ENCODE measurements at regions not wholly inside any gene's neighbourhood (a gene's known extent, or its start where the extent isn't known, plus 50 kb on each side); places are given as distances from the start of the nearest gene placed in this dataset.

DNA sequence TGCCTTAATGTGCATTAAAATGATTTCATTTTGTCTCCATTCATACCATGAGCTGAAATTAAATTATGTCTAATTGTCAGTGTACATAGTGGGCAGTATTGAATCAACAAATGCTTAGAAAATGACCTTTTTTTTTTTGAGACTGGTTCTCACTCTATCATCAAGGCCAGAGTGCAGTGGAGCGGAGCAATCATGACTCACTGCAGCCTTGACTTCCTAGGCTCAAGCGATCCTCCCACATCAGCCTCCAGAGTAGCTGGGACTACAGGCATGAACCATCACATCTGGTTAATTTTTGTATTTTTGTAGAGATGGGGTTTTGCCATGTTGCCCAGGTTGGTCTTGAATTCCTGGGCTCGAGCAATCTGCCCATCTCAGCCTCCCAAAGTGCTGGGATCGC lies 117.0 kb upstream of the BLID start:
- no peak for FAIRE-seq
- Histone ChIP-seq H3K14ac (ENCODE audit: insufficient read length) (no peak overlapping the region), H2BK20ac (ENCODE audit: low read length) (no peak overlapping the region; the same call in 1 of the 2 replicates), H2AK5ac (ENCODE audit: low read depth, low read length) (no peak overlapping the region), H3K56ac (replicated peaks; ENCODE audit: insufficient read length, low read depth, low read length) (no peak overlapping the region), H3K9me3 (ENCODE audit: insufficient read depth in 2 of 2, low read depth in 1 of 2, low read length in 1 of 2) (no peaks in the 10 kb centered on the region), H3K23ac (ENCODE audit: insufficient read length) (no peak overlapping the region), H3K27ac (ENCODE audit: low read depth, low read length) (no peak overlapping the region), H3K36me3 (ENCODE audit: control insufficient read depth in 2 of 4, insufficient read depth in 4 of 4, low read length in 3 of 4) (no peaks in the 10 kb centered on the region), H4K5ac (ENCODE audit: insufficient read length, low read depth, low read length) (no peak overlapping the region), H2BK120ac (replicated peaks; ENCODE audit: low read depth, low read length) (no peak overlapping the region), H3K9ac (replicated peaks in 1 of 4; ENCODE audit: extremely low read depth in 1 of 4, low read depth in 3 of 4, low read length in 3 of 4) (no peak overlapping the region), H2BK5ac (ENCODE audit: low read depth, low read length) (no peak overlapping the region), H3K27me3 (replicated peaks in 1 of 4; ENCODE audit: control insufficient read depth in 3 of 4, extremely low read depth in 1 of 4, insufficient read depth in 3 of 4, low read length in 3 of 4) (no peaks in the 10 kb centered on the region), H3K4me3 (ENCODE audit: extremely low read depth in 1 of 4, insufficient read depth in 2 of 4, low read depth in 3 of 4, low read length in 4 of 4) (no peak overlapping the region), H2AFZ (ENCODE audit: low read length) (no peak overlapping the region), H4K20me1 (replicated peaks in 1 of 2; ENCODE audit: control insufficient read depth in 1 of 2, insufficient read depth in 2 of 2, low read length in 2 of 2) (no peaks in the 10 kb centered on the region), H2BK15ac (ENCODE audit: low read length) (no peak overlapping the region), H3K79me2 (ENCODE audit: control insufficient read depth in 1 of 2, insufficient read depth in 2 of 2, low read length in 2 of 2) (no peaks in the 10 kb centered on the region), H3K79me1 (ENCODE audit: low read depth, low read length) (no peaks in the 10 kb centered on the region), H4K91ac (replicated peaks; ENCODE audit: insufficient read length, low read length) (no peak overlapping the region), H3K4me2 (ENCODE audit: insufficient read depth in 1 of 2, low read depth in 2 of 2, low read length in 2 of 2) (no peak overlapping the region), H4K8ac (ENCODE audit: extremely low read depth, insufficient read depth, low read length) (no peak overlapping the region), H3K23me2 (ENCODE audit: low read depth, low read length) (0 out of 2 replicates have a peak, but pooled peaks cover 2% of the 10 kb centered on the region), H3K4ac (replicated peaks; ENCODE audit: insufficient read length, low read depth, low read length) (no peak overlapping the region), H3K18ac (ENCODE audit: extremely low read depth, low read length) (no peak overlapping the region), H2BK12ac (ENCODE audit: low read depth, low read length) (no peak overlapping the region), H3K4me1 (replicated peaks in 1 of 4; ENCODE audit: control insufficient read depth in 3 of 4, insufficient read depth in 4 of 4, low read length in 3 of 4) (peaks cover 8 to 15% (median 11%) of the 10 kb centered on the region in 4 experiments)
- ChIA-PET POLR2A (ENCODE audit: partially characterized antibody) (no interaction called here), CTCF (ENCODE audit: partially characterized antibody) (interaction anchor here (0.6 to 1.1 kb wide), 4 partner anchors 17 to 273 kb away, joined by 3 to 4 read pairs (median 3); no protein-coding TSS in a partner anchor)
- WGBS, 2 experiments (ENCODE audit: extremely low coverage in 1 of 2, insufficient coverage in 1 of 2, insufficient read length in 1 of 2, insufficient replicate concordance in 2 of 2, low coverage in 1 of 2, low lambda C conversion rate in 2 of 2, missing lambda C conversion rate in 1 of 2), result 94% methylated on average over 4 of the region's 4 CpGs; no CpG with 5 or more reads in 1 of the 2 experiments
- DNase-seq (ENCODE audit: low read depth in 1 of 2, low spot score in 2 of 2), result no peak
- TF ChIP-seq SRF (IDR thresholded peaks at IDR 0.05; ENCODE audit: low read depth, low read length), result no peak
- no peak for TF ChIP-seq EZH2 (IDR thresholded peaks at IDR 0.05; ENCODE audit: low read depth, low read length, severe bottlenecking)
- TF ChIP-seq TCF12 (IDR thresholded peaks at IDR 0.05; ENCODE audit: low read depth, low read length), result no peak
- no peak for TF ChIP-seq KDM5A (IDR thresholded peaks at IDR 0.05; ENCODE audit: low read length)
- TF ChIP-seq FOSL1 (IDR thresholded peaks at IDR 0.05; ENCODE audit: insufficient read depth, low read depth, low read length), result no peak
- TF ChIP-seq TAF7 (optimal IDR thresholded peaks at IDR 0.05; ENCODE audit: borderline replicate concordance, low read depth, low read length), result no peak
- no peak for TF ChIP-seq EP300 (IDR thresholded peaks at IDR 0.05; ENCODE audit: borderline replicate concordance in 1 of 2, low read depth in 2 of 2, low read length in 2 of 2)
- TF ChIP-seq POLR2A (IDR thresholded peaks at IDR 0.05; ENCODE audit: control extremely low read depth in 1 of 2, low read depth in 2 of 2, low read length in 2 of 2), result no peak
- TF ChIP-seq TEAD4 (IDR thresholded peaks at IDR 0.05; ENCODE audit: low read depth, low read length), result no peak
- no peak for TF ChIP-seq TBP (IDR thresholded peaks at IDR 0.05; ENCODE audit: low read depth, low read length)
- TF ChIP-seq BACH1 (IDR thresholded peaks at IDR 0.05; ENCODE audit: low read length), result no peak
- TF ChIP-seq, protein P1, sequence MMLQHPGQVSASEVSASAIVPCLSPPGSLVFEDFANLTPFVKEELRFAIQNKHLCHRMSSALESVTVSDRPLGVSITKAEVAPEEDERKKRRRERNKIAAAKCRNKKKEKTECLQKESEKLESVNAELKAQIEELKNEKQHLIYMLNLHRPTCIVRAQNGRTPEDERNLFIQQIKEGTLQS (IDR thresholded peaks at IDR 0.05; ENCODE audit: insufficient read depth, low read depth, low read length), result no peak
- TF ChIP-seq RXRA (IDR thresholded peaks at IDR 0.05; ENCODE audit: insufficient read depth, low read depth, low read length), result no peak
- TF ChIP-seq EGR1 (IDR thresholded peaks at IDR 0.05; ENCODE audit: borderline replicate concordance, low read depth, low read length), result no peak
- no peak for TF ChIP-seq CHD1 (IDR thresholded peaks at IDR 0.05; ENCODE audit: low read depth, low read length)

Measured in H1 (cell line).